Kidney (tissue), 13 donors: ENCODE measurements at regions not wholly inside any gene's neighbourhood (a gene's known extent, or its start where the extent isn't known, plus 50 kb on each side); places are given as distances from the start of the nearest gene placed in this dataset.

Source experiments
- DNase-seq, 5 donors: peaks; one replicate each; pipeline ENCODE4 v3.0.0-alpha.2; 2013 to 2020
- FAIRE-seq: peaks from 2 replicates; lab custom pipeline; 2012; peaks lifted over from hg19 to GRCh38; lab: Jason Lieb, UNC
- H3K27ac ChIP-seq, 2 donors: one replicate each; pipeline ENCODE4 v1.7.0; 2013; ENCODE audit warnings: low read depth in 2 of 2, low read length in 2 of 2, inconsistent platforms in 1 of 2
- H3K27me3 ChIP-seq: one replicate; pipeline ENCODE4 v1.7.1; 2013; ENCODE audit warnings: low read length, inconsistent platforms; ENCODE audit not compliant: control insufficient read depth, insufficient read depth
- H3K36me3 ChIP-seq, 3 donors: one replicate each; pipeline versions ENCODE4 v1.7.0 to v1.7.1; 2013; ENCODE audit warnings: low read length in 3 of 3, control low read depth in 1 of 3, inconsistent platforms in 1 of 3; ENCODE audit not compliant: insufficient read depth in 3 of 3, control insufficient read depth in 2 of 3
- H3K4me1 ChIP-seq, 3 donors: one replicate each; pipeline versions ENCODE4 v1.7.0 to v1.7.1; 2013; ENCODE audit warnings: low read length in 3 of 3, inconsistent platforms in 1 of 3, low read depth in 1 of 3; ENCODE audit not compliant: control insufficient read depth in 2 of 3, insufficient read depth in 2 of 3
- H3K4me3 ChIP-seq, 3 donors: one replicate each; pipeline versions ENCODE4 v1.7.0 to v1.8.1; 2013; ENCODE audit warnings: low read length in 3 of 3, control low read depth in 1 of 3, inconsistent platforms in 1 of 3
- H3K9ac ChIP-seq, 3 donors: one replicate each; pipeline versions ENCODE4 v1.7.0 to v1.7.1; 2013; ENCODE audit warnings: low read length in 3 of 3, control low read depth in 1 of 3, inconsistent platforms in 1 of 3
- H3K9me3 ChIP-seq, 3 donors: one replicate each; pipeline versions ENCODE4 v1.7.0 to v1.7.1; 2013; ENCODE audit warnings: low read length in 3 of 3, control low read depth in 1 of 3, inconsistent platforms in 1 of 3; ENCODE audit not compliant: control insufficient read depth in 2 of 3, insufficient read depth in 1 of 3
- CTCF ChIP-seq: IDR thresholded peaks from 3 replicates; pipeline ENCODE4 v1.5.1; 2012; ENCODE audit warnings: mild to moderate bottlenecking, moderate library complexity, borderline replicate concordance; ENCODE audit not compliant: insufficient read depth; ENCODE audit errors: extremely low read depth
- intact Hi-C: fragments of 100-400 bp; cut with DNase I; formaldehyde crosslinking; loops from one replicate; pipeline ENCODE4 v1.11.1; 2022
- donor health status: control.
- donor health status: control.
- donor health status: control.
- donor health status: control.
- donor health status: control.
- donor health status: DM: yes; HTN: yes; CAD: no.
- donor health status: Normal renal cell carcinoma (clear cell type).

GRCh38 chr17:73813201-73813600 is 169.0 kb upstream of the SDK2 start:
- Histone ChIP-seq H3K27ac (no peak overlapping the region), H3K9me3 (no peaks in the 10 kb centered on the region), H3K9ac (no peak overlapping the region), H3K4me1 (no peaks in the 10 kb centered on the region), H3K4me3 (no peak overlapping the region), H3K36me3 (no peaks in the 10 kb centered on the region), H3K27me3 (no peaks in the 10 kb centered on the region)
- DNase-seq = no peak
- intact Hi-C loops = no loop called here
- no peak for FAIRE-seq
- no peak for TF ChIP-seq CTCF

- H3K9me3 ChIP-seq = no peaks in the 10 kb centered on the region
- H3K9ac ChIP-seq = no peak overlapping the region
- no peak overlapping the region for H3K27ac ChIP-seq
- H3K4me1 ChIP-seq = no peaks in the 10 kb centered on the region
- no peak for DNase-seq
- no peak overlapping the region for H3K4me3 ChIP-seq
- no peaks in the 10 kb centered on the region for H3K27me3 ChIP-seq
- TF ChIP-seq CTCF = no peak
- FAIRE-seq = no peak
- H3K36me3 ChIP-seq = no peaks in the 10 kb centered on the region
- intact Hi-C loops = no loop called here
Measured at GRCh38 chr17:73814075-73814474, 169.8 kb upstream of the SDK2 start.

- Histone ChIP-seq H3K4me3 (no peak overlapping the region), H3K4me1 (no peaks in the 10 kb centered on the region), H3K9me3 (no peaks in the 10 kb centered on the region), H3K36me3 (no peaks in the 10 kb centered on the region), H3K27ac (no peak overlapping the region), H3K9ac (no peak overlapping the region), H3K27me3 (no peaks in the 10 kb centered on the region)
- intact Hi-C loops = no loop called here
- DNase-seq (peak in 1 of 5 donors; percentile 15), FAIRE-seq (no peak)
- no peak for TF ChIP-seq CTCF
Measured at GRCh38 chr17:73815474-73815873, 171.2 kb upstream of the SDK2 start.
